HG02970 (cell line): ENCODE measurements at regions not wholly inside any gene's neighbourhood (a gene's known extent, or its start where the extent isn't known, plus 50 kb on each side); places are given as distances from the start of the nearest gene placed in this dataset.
"Not testable (repeated sequence)": the region's sequence is repeated elsewhere in the genome, so short reads cannot be mapped to it uniquely, and the experiment has no call there.

Experiments
- ATAC-seq: cut with Tn5 transposase; IDR thresholded peaks from one replicate; pipeline ENCODE4 v1.9.1; 2021; ENCODE audit warnings: mild to moderate bottlenecking, moderate library complexity, moderate number of reproducible peaks; ENCODE audit not compliant: unreplicated experiment, low FRiP score

DNA sequence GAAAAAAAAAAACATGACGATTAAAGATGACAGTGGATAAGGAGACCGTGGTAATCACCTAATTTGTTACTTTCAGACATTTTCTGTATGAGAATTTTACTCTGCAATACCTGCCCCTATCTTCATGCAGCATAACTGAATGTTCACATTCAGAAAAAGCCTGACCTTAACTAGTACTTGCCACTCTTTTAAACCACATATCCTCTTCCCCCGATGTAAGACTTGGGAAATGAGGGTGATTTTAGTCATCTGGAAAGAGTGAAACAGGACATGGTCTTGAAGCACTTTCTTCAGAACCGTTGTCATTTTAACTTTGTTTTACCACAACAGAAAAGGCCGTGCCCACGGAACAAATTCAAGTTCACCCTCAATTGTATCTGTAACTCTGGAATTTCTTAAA is 318.5 kb downstream of the BCL2L11 start:
- not testable (repeated sequence) for ATAC-seq

DNA sequence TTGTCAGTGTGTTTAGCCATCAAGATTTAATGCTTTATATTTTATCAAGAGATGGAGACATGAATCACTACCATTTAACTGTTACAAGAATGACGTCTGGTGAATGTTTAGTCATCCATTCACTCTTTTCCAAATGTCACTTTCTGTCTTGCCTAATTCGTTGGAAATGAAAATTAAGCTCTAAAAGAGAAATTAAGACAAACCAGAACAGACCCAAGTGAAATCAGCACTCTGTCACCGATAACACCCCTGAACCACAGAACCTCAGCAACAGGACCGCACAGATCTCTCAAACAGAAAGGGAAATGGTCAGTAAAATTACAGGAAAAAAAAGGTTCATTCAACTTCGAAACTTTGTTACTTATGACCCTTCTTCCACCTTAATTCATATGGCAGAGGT is 320.9 kb downstream of the BCL2L11 start:
- not testable (repeated sequence) for ATAC-seq

DNA sequence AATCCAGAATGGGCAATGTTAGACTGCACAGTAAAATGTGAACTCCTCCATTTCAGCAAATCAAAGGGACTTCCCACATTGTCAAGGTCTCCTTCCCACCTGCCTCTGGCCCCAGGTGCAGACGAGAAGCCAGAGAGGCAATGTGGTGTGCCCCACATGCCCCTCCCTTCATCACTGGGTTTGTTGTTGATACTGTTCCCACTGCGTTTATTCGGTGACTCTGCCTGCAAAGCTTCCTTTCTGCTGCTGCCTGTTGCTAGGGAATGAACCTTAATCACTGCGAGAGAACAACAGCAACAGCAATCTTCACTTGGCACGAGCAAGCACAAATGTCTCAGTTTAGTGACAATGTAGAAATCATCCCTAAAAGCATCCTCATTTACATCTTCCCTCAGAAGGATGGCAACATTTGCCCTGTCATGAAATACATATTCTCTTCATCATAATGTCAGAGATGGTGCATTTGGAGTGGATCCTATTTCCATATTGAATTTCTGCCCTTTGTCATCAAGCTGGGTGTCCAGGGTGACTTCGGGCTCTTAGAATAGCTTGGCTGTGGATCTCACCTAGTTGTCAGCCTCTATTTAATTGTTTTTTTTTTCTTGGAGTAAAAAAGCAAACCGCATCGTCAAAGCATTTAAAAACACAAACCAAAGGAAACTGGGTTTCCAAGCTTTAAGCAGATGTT is 322.2 kb downstream of the BCL2L11 start:
- ATAC-seq, result not testable (repeated sequence)

DNA sequence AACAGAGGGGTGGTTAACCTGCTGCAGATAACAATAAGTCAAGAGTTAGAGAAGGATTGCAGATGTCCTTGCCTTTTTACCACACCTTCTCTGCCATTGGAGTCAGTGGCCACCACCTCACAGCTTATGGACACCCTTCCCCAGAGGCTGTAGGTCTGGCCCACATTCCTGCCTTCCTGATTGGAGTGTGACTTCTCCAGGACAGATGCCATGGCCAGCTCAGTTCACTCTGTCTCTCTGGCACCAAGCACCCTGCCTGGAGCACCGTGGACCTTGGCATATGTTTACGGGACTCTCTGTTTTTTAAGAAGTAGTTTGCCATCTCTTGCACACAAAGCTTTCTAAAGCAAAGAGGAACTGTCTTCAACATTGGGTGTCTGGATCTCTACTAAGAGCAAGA is 323.8 kb downstream of the BCL2L11 start:
- ATAC-seq, result not testable (repeated sequence)

DNA sequence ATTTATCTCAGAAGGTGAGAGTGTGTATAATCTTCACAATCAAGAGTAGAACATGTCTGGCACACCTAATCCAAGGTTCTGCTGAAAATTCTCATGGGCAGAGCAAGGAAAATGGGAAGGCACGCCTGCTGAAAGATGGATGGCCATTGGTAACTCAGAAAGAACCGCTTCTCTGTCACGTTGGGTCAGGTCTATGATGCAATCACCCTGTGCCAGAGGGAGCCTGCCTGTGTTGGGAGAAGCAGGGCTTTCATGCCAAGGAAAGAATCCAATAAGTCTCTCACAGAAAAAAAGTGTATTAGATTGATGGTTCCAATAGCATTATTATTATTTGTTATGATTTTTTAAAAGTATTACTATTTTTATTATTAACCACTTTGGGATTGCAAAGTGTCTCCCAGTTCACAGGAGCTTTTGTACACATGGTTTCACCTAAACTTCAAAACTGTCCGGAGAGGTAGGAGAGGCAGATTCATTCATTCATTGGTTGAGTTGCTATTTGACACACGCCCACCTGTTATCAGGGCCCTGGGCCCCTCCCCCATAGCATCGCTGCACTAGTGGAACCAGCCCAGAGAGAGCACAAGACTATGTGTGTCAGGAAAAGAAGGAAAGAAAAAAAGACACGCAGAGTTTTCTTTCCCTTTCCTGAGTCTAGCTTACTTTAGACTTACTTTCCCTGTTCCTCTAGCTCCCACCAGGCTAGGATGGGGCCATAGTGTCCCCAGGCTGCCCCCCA is 324.6 kb downstream of the BCL2L11 start:
- ATAC-seq, result not testable (repeated sequence)

DNA sequence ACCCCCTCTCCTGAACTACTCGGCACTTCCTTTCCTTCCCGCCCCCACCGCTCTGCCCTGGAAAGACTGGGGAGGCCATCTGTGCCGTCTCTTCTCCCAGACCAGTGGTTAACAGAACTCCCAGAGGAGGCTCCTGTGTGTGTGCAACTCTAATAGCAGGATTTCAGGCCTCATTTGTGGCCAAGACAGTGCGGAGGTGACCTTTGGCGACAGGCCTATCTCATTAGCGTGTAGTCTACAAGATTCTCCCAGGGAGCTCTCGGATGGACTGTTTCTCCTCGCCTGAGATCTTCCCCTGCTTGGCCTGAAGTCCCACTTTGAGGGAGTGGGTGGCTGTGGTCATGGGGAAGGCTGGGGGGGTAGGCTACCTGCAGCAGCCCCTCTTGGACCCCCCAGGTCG is 325.2 kb downstream of the BCL2L11 start:
- ATAC-seq, result not testable (repeated sequence)

DNA sequence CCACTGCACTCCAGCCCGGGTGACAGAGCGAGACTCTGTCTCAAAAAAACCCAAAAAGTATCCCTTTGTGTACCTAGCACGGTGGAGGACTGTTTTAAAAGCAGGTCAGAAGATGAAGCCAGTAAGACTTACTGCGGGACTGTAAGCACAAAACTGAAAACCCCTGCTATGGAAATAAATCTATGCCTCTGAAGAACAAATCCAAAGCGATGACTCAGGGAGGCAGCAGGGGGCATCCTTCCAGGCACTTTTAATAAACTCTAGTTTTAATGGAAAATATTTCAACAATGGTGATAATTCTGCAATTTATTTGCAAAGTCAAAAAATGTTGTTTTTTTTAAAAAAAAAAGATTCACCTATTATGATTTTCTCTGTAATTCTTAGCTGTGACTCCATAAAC is 326.8 kb downstream of the BCL2L11 start:
- not testable (repeated sequence) for ATAC-seq

DNA sequence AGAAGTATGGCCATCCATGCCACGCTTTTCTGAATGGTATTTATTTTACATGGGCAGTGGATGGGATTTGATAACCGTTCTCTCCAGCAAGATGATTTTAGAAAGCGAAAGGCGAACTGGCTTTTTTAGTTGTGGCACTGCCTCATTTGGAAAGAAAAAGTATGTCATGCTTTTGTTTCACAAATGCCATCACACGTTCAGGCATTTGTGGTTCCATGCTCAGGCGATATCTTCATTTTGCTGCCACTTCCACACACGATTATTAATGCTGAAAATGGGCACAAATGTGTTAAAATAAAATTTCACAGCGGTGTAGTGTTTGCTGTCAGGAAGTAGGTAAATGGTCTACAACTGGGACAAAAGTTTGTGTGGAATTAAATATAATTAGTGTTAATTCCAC is 328.1 kb downstream of the BCL2L11 start:
- ATAC-seq, result not testable (repeated sequence)

DNA sequence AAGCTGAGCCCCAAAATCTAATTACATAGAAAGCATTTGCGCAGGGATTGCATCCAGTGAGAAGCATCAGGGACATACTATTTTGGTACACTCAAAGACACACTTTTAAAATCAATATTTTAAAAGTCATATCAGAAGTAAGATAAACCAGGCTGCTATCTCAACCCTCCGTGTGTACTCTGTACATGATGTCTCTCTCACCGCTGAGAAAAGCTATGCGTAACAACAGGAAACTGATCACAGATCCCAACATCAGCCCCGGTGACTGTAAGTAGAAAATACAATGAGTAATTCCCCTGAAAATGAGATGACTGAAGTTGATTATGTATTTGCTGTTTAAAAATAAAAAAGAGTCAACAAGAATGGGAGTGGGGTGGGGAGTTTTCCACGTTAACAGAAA is 329.8 kb downstream of the BCL2L11 start:
- not testable (repeated sequence) for ATAC-seq

DNA sequence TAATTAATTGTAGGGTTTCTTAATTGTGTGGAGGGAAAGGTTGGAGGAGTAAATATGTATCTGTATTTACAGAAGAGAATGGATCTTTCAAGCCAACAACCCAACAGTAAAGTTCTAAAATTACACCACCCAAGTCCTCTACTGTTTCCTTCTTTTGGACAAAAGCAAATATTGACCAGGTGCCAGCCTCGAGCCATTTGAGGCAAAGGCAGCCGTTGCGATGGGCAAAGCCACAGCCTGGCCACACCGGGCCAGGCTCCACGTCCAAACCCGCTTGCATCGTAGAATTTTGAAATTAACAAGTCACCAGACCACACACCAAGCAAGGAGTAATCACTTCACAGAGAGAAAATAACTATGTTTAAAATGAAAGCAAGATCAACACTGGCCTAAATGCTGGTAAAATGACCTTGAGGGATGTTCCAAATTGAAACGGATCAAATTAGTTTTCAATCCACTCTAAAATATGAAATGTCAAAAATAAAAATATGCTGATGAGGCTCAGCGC is 331.0 kb downstream of the BCL2L11 start:
- not testable (repeated sequence) for ATAC-seq

DNA sequence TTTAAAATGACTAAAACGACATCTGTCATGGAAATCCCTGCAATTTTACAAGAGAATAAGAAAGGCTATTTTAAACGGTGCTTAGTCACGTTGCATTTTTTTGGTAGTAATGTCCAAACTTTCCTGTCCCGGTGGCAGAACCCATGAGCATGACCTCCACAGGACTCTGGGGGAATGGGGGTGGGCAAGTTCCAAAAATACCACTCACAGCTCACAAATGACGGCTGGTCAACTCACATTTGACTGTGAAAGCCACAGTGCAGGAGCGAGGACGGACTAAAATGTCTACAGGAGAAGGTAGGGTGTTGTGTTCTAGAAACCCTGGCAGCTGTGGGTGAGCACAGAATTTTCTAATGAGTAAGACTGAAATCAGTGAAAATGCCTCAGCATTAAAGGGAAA is 331.5 kb downstream of the BCL2L11 start:
- ATAC-seq, result not testable (repeated sequence)

DNA sequence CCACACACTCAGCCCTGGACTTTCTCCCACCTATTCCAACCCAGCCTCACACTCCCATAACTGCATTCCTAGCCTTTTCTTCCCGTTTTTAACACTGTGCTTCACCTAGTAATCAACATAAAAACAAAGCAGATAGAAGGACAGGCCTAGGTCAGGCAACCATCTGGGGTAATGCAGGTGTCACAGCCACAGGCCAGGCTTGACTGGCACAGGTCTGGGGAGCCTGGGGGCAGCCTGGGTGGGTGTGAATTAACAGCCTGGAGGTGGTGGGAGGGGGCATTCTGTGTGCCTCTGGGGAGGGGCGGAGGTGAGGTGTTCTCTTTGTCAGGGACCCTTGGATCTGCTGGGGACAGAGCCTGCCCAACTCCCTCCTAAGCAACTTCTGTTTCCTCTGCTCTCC is 332.6 kb downstream of the BCL2L11 start:
- not testable (repeated sequence) for ATAC-seq

DNA sequence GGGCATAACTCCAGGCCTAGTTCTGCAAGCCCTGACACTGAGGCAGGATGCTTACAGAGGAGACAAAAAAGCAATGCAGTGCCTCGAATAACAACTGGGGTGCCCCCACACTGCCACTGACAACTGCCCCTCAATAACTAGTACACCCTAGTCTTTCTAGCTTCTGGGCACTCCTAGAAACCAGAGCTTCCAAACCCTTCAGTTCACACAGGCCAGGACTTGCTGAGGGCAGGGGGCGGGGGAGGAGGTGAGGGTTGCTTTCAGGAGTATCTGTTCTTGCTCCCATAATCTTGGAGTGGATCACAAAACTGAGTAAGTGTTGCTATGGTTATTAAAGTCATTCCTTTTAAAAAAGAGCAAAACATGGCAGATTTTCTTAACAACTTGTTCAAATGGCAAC is 333.1 kb downstream of the BCL2L11 start:
- not testable (repeated sequence) for ATAC-seq

DNA sequence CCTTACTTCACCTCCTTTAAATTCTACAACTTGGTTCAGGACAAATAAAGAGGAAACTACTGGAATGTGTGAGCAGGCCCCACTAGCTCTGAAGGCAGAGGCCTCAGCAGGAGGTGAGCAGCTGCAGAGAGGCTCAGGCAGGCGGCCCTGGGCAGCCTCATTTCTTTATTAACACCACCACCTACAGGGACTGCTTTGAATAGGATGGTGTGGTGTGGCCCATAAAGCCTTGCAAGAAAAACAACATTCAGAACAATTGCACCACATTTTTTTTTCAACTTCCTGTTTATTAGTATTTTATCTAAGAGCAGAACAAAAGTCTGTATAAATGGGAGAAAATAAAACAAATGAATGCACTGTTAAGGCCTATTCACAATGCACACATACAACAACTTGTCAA is 333.7 kb downstream of the BCL2L11 start:
- not testable (repeated sequence) for ATAC-seq

DNA sequence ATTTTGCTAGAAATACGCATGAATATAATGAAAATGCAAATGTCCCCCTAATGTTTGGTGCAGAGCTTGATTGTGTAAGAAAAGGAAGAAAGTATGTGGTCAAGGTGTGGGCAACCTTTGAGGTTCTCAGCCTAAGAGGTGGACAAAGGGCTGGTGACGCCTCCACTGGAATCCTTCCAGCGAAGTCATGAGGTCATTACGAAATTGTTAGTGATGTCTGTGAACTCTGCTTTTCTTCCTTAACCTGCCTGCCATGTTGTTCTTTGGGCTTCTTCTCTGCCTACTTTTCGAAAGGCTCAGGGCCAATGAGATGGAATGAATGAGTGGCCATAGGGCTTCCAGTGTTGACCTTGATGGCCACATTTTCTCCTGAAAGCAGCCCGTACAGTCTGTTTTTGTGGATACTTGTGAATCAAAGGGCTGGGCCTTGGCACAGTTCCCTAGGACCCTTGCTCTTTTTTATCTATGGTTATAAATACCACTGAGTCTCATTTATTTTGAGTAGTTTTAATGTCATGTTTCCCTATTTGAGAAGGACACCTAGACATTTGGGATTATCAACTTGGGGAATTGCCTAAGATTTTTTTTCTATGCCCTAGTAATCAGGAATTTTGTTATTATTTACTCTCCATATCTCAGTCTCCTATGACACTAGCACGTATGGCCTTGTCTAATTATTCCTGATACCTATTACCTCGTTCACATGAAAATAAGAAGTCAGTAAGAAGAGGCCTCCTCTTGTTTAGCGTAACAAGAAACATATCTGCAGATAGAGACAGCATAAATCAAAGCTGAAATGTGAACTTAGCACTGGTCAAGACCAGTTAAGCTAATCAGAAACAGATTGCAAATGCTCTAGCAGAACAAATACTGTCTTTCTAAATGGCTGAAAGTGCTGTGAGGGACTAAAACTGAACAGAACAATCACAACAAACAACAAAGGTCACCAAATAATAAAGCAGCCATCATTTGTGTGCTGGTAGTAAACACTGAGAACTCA is 334.6 kb downstream of the BCL2L11 start:
- ATAC-seq, result not testable (repeated sequence)

DNA sequence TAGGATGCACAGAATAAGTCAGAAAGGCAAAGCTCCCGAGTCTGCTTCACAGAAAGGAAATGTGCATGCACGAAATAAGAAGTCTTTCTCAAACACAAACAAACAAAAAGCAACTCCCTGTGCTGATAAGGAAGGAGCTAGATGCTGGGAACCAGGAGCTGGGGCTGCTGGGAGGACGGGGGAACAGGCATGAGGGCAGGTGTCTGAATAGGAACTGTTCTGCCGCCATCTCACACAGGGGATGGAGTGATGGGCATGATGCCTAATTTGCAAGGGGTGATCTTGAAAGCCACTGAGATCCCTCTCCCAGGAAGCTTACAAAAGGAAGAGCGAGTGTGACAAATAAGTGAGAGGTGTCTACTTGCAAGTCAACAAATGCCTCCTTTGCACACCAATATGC is 336.5 kb downstream of the BCL2L11 start:
- not testable (repeated sequence) for ATAC-seq

DNA sequence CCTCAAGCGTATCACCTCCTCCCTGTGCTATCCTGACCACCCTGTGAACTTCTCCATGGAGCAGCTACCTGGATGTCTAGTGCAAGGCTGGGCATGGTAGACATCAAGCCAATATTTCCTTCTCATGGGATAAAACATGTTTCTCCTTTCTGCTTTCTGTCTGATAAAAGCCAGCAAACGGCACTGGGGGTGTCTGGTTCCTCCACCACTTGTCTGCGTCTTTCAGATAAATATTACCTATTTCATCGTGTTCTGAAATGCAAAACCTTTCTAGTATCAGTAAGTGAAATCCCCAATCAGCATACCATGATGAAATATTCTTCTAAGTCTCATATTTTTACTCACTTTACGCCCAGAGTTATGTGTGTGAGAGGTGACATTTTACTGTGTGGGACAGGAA is 340.2 kb downstream of the BCL2L11 start:
- not testable (repeated sequence) for ATAC-seq

DNA sequence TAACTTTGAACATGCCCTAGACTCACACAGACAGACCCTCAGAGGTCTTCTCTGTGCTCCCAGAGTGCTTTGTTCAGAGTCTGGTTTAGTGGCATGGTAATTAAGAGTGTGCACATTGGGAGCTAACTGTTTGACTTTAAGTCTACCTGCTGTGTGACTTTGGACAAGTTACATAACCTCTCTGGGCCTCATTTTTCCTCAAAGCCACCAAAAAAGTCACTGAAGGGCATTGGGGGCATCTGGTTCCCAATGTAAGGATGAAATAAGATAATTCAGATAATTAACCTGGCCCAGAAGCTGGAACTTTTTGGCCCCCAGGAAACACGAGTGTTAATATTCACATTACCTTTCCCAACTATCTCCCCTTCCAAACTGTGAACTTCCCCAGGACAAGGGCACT is 341.1 kb downstream of the BCL2L11 start:
- not testable (repeated sequence) for ATAC-seq

DNA sequence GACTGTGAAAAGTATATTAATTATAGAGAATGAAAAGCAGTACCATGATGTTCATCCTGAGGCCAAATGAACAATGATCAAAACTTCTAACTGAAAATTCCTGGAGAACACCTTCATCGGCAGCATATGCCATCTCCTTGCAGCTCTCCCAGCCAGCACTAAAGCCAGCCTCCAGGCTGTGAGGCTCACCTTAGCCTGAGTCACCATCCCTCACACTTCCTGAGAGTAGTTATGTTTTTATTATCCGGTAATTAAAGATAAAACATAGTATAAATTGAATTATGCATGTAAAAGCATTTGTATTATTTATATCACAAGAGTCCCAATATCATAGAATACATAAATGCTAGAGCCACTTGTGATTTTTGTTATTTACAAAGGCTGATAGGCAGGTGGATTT is 341.9 kb downstream of the BCL2L11 start:
- not testable (repeated sequence) for ATAC-seq

DNA sequence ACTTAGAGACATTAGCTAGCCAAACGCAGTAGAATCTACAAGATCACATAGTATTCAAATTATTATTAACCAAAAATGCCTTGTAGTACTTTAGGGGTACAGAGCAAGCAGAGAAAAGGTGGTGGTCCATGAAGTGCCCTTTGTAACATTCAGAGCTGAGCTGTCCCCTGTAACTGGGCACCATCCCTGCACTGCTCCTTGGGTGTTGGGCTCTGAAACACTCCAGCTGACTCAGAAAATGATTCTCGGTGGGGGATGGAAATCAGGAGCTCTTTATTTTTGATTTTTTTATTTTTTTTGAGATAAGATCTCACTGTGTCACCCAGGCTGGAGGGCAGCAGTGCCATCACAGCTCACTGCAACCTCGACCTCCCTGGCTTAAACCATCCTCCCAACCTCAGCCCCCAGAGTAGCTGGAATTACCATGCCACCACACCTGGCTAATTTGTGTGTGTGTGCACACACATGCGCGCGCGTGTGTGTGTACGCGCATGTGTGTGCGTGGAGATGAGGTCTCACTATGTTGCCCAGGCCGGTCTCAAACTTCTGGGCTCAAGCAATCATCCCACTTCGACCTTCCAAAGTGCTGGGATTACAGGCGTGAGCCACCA is 342.6 kb downstream of the BCL2L11 start:
- ATAC-seq, result not testable (repeated sequence)
